ENCODE measurements at regions not wholly inside any gene's neighbourhood (a gene's known extent, or its start where the extent isn't known, plus 50 kb on each side); places are given as distances from the start of the nearest gene placed in this dataset.
"Not testable (repeated sequence)": the region's sequence is repeated elsewhere in the genome, so short reads cannot be mapped to it uniquely, and the experiment has no call there.

GRCh38 chr2:118403658-118404451 is 315.6 kb downstream of the INSIG2 start:
- H3K4me1 Mint-ChIP-seq = peaks cover 3% of the 10 kb centered on the region
- H3K27me3 Mint-ChIP-seq = peaks cover 16% of the 10 kb centered on the region
- no peaks in the 10 kb centered on the region for H3K36me3 Mint-ChIP-seq
- peaks cover 18% of the 10 kb centered on the region for H3K9me3 Mint-ChIP-seq
- H3K4me3 Mint-ChIP-seq = no peak overlapping the region
- H3K27ac Mint-ChIP-seq = peak overlapping the region; percentile 5

GRCh38 chr2:118388771-118389170 is 300.5 kb downstream of the INSIG2 start:
- no peaks in the 10 kb centered on the region for H3K36me3 Mint-ChIP-seq
- H3K27ac Mint-ChIP-seq = no peak overlapping the region
- H3K4me1 Mint-ChIP-seq = no peaks in the 10 kb centered on the region
- H3K27me3 Mint-ChIP-seq = peaks cover 3% of the 10 kb centered on the region
- peaks cover 10% of the 10 kb centered on the region for H3K9me3 Mint-ChIP-seq
- no peak overlapping the region for H3K4me3 Mint-ChIP-seq

- no peak overlapping the region for H3K27ac Mint-ChIP-seq
- peaks cover 3% of the 10 kb centered on the region for H3K27me3 Mint-ChIP-seq
- no peaks in the 10 kb centered on the region for H3K36me3 Mint-ChIP-seq
- H3K9me3 Mint-ChIP-seq = peaks cover 10% of the 10 kb centered on the region
- no peak overlapping the region for H3K4me3 Mint-ChIP-seq
- no peaks in the 10 kb centered on the region for H3K4me1 Mint-ChIP-seq
Measured at GRCh38 chr2:118387509-118387908, 299.2 kb downstream of the INSIG2 start.

GRCh38 chr2:118386641-118387302 is 298.5 kb downstream of the INSIG2 start:
- Mint-ChIP-seq H3K27ac (no peak overlapping the region), H3K9me3 (peaks cover 10% of the 10 kb centered on the region), H3K4me1 (no peaks in the 10 kb centered on the region), H3K4me3 (no peak overlapping the region), H3K27me3 (peaks cover 1% of the 10 kb centered on the region), H3K36me3 (no peaks in the 10 kb centered on the region)

DNA sequence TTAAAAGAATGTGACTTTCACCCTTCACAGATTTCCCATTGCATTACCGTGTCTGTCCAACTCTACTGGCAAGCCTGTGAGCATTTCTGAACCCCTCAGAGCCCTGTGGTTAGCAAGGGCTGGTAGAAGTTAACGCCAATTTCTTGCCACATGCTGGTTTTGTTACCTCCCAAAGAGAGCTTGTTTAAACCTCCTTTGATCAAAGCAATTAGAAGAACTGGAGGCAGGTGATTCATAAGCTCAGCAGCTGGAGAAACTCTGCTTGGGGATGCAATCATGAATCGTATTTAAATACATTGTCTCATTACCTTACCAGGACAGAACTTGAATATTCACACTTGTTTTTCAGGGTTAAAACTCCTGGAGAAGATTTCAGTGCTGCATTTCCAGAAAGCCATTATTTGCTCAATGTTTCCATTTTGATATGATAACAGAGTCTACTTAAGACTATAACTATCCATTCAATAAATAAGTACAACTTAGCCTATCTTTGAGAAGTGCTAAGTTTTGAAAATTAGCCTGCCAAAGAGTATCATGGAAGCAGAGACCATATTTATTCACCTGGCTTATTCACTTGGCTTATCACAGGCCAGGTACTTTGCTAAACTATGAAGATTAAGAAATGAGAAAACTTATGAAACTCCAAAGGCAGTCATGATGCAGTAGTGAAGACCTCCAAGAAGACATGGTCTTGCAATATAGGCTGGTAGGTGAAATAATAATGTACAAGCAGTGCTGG is 292.8 kb downstream of the INSIG2 start:
- Mint-ChIP-seq H3K27me3 (peaks cover 1% of the 10 kb centered on the region), H3K36me3 (no peaks in the 10 kb centered on the region), H3K9me3 (no peaks in the 10 kb centered on the region), H3K4me1 (no peaks in the 10 kb centered on the region), H3K4me3 (no peak overlapping the region), H3K27ac (no peak overlapping the region)

DNA sequence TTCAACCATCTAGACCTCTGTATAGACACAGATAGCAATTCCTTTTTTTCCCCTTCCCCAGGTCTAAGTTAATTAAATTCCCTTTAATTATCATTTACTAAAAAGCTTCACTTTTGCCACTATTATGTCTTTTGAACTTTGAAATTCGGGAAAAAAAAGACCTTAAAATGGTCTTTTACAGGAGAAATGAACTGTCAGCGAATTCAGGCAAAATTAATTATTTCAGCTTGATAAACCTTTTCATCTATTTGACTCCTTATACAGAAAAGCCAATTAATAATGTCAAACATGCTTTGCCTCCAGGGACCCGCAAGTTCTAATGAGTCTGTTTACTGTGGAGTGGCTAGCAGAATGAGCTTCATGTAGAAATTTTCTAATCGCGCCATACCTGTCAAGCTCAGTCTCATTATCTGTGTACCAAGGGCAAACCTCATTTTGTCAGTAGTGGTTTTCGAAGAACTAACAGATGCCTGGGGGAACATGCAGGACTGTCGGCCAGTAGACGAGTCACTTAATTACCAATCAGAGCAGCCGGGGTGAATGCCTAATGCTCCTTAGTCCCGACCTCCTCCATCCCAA is 287.7 kb downstream of the INSIG2 start:
- Mint-ChIP-seq H3K36me3 (no peaks in the 10 kb centered on the region), H3K4me3 (no peak overlapping the region), H3K27me3 (peaks cover 3% of the 10 kb centered on the region), H3K9me3 (no peaks in the 10 kb centered on the region), H3K4me1 (no peaks in the 10 kb centered on the region), H3K27ac (no peak overlapping the region)

- Mint-ChIP-seq H3K9me3 (no peaks in the 10 kb centered on the region), H3K36me3 (no peaks in the 10 kb centered on the region), H3K4me1 (no peaks in the 10 kb centered on the region), H3K4me3 (no peak overlapping the region), H3K27me3 (peaks cover 4% of the 10 kb centered on the region), H3K27ac (no peak overlapping the region)
Measured at GRCh38 chr2:118374974-118375755, 286.9 kb downstream of the INSIG2 start.

DNA sequence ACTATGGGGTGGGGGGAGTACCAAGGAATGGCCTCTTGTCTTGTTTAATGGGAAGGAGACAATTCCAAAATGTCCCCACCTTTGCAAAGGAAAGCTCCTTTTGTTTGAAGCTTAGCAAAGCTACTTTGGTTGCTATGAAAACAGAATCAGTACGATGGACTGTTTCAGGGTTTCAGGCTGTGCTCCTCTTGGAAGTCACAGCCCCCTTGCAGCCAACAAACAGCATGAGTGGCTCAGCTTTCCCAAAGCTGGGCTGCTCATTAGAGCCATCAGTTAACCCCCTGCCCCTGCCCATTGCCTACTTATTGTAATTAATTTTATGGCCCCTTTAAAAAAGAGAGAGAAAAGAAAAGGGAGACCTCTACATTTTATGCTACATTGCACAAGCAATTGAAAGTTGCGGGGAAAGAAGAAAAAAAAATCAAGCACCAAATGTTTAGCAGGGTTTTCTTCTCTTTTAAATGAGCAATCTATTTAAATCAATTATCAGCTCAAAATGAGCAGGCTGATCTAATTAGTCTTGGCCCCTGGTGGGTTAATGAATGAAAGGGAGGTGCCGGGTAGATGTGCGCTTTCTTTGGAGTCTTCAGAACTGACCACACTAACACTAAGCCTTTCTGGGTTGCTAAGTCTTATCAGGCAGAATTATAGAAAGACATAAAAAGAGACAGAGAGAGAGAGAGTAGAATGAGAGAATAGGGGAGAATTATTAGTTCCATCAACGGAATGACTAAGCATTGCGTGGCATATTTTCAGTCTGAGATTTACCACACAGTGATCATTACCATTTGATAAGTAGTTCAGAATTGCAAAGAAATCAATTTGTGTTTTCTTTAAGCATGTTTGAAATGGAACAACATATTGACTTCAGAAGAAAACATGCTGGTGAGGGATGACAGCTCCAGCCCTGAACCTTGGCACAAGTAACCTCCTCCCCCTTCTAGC is 284.9 kb downstream of the INSIG2 start:
- no peaks in the 10 kb centered on the region for H3K4me1 Mint-ChIP-seq
- no peaks in the 10 kb centered on the region for H3K36me3 Mint-ChIP-seq
- peaks cover 5% of the 10 kb centered on the region for H3K27me3 Mint-ChIP-seq
- H3K4me3 Mint-ChIP-seq = no peak overlapping the region
- H3K9me3 Mint-ChIP-seq = no peaks in the 10 kb centered on the region
- no peak overlapping the region for H3K27ac Mint-ChIP-seq

DNA sequence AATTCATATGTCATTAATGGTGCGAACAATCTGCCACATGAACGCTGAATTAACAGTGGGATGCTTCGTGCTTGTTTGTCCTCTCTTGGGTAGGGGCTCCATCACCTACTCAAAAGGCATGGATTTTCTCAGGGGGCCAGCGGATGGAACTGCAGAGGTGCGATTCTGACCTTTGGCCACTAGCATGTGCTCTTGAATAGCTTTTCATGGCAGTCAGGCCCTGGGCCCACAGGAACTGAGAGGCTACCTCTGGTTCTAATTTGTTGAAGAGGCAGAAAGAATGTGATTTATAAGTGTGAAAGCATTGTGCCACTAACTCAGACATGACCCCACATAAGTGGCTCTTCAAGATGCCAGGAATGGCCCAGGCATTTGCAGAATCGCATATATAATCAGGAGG is 283.2 kb downstream of the INSIG2 start:
- H3K4me1 Mint-ChIP-seq = no peaks in the 10 kb centered on the region
- no peaks in the 10 kb centered on the region for H3K36me3 Mint-ChIP-seq
- peaks cover 10% of the 10 kb centered on the region for H3K27me3 Mint-ChIP-seq
- no peak overlapping the region for H3K4me3 Mint-ChIP-seq
- H3K9me3 Mint-ChIP-seq = no peaks in the 10 kb centered on the region
- no peak overlapping the region for H3K27ac Mint-ChIP-seq

DNA sequence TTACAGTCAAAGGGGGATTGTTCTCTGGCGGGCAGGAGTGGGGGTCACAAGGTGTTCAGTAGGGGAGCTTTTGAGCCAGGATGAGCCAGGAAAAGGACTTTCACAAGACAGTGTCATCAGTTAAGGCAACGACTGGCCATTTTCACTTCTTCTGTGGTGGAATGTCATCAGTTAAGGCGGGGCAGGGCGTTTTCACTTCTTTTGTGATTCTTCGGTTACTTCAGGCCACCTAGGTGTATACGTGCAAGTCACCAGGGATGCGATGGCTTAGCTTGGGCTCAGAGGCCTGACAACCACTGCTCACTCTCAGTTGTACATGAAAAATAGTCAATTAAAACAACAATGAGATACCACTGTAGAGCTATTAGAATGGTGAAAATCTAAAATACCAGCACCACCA is 281.2 kb downstream of the INSIG2 start:
- H3K9me3 Mint-ChIP-seq, H3K4me3 Mint-ChIP-seq, H3K36me3 Mint-ChIP-seq, H3K4me1 Mint-ChIP-seq, H3K27ac Mint-ChIP-seq: not testable (repeated sequence)
- H3K27me3 Mint-ChIP-seq = peaks cover 12% of the 10 kb centered on the region

GRCh38 chr2:118363604-118364003 is 275.3 kb downstream of the INSIG2 start:
- Mint-ChIP-seq H3K4me1 (no peaks in the 10 kb centered on the region), H3K27me3 (peaks cover 28% of the 10 kb centered on the region), H3K4me3 (no peak overlapping the region), H3K36me3 (no peaks in the 10 kb centered on the region), H3K27ac (no peak overlapping the region), H3K9me3 (peaks cover 6% of the 10 kb centered on the region)

DNA sequence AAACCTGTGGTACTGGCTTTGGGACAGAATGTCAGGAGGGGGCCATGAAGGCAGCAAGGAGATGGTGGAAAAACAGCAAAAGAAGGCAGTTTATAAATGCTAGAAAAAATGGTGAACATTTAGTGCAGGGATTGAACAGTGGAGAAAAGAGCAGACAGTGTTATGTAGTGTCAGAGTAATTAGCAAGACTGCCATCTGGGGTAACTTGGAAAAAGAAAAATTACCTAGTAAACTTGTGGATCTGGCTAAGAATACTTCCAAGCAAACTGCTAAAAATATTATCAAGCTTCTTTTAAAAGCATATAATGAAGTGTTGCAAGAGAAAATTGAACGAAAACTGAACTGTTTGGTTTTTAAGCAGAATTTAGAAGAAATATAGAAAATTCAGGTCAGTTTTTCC is 267.8 kb downstream of the INSIG2 start:
- no peak overlapping the region for H3K4me3 Mint-ChIP-seq
- peaks cover 9% of the 10 kb centered on the region for H3K27me3 Mint-ChIP-seq
- H3K9me3 Mint-ChIP-seq = peaks cover 6% of the 10 kb centered on the region
- H3K36me3 Mint-ChIP-seq = no peaks in the 10 kb centered on the region
- H3K27ac Mint-ChIP-seq = no peak overlapping the region
- H3K4me1 Mint-ChIP-seq = no peaks in the 10 kb centered on the region

DNA sequence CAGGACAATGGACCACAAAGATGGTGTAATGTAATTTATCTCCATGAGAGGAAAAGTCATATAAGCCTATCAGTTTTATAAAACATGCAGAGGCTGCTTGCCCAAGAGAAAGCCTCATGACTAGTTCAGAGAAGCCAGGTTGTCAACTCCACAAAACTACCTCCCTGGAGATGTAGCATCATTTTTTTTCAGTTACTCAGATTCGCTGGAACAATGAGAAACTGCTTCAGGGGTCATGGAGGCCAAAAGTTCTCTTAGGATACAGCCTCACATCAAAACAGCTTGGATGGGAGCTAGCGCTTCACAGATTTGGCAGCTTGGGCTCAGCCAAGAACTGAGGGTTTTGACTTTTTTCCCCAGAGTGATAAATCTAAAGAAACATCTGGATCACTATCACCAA is 263.5 kb downstream of the INSIG2 start:
- Mint-ChIP-seq H3K9me3 (no peaks in the 10 kb centered on the region), H3K4me1 (no peaks in the 10 kb centered on the region), H3K36me3 (no peaks in the 10 kb centered on the region), H3K27ac (no peak overlapping the region), H3K4me3 (no peak overlapping the region), H3K27me3 (peaks cover 6% of the 10 kb centered on the region)

DNA sequence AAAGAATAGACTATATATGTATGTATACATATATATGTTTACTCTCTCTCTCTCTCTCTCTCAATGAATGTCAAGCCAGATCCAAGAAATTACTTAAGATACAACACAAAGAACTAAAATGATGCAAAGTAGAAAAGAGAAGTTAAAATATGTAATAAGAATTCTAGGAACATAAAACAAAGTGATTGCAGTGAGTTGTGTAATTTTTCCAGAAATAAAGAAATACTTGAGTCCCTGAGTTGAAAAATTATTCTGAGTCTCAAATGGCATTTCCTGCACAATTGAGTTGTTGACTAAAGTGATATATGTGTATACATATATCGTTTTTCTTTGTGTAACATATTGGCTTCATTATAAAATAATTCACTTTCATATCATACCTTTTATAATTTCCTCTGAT is 262.4 kb downstream of the INSIG2 start:
- no peak overlapping the region for H3K4me3 Mint-ChIP-seq
- no peaks in the 10 kb centered on the region for H3K4me1 Mint-ChIP-seq
- H3K27me3 Mint-ChIP-seq = peaks cover 6% of the 10 kb centered on the region
- H3K9me3 Mint-ChIP-seq = no peaks in the 10 kb centered on the region
- H3K27ac Mint-ChIP-seq = no peak overlapping the region
- H3K36me3 Mint-ChIP-seq = no peaks in the 10 kb centered on the region

All from activated naive CD4-positive, alpha-beta T cell treated with anti-CD3 and anti-CD28 coated beads, Interleukin-2, amount 50 U/mL, for 24 hours (primary cell).